Mucosa of descending colon (tissue), 3 donors: ENCODE measurements at regions not wholly inside any gene's neighbourhood (a gene's known extent, or its start where the extent isn't known, plus 50 kb on each side); places are given as distances from the start of the nearest gene placed in this dataset.
"Not testable (repeated sequence)": the region's sequence is repeated elsewhere in the genome, so short reads cannot be mapped to it uniquely, and the experiment has no call there.

Experiments
- ATAC-seq: fragments of 200-7000 bp; cut with Tn5 transposase; one replicate; pipeline ENCODE4 v1.9.1; 2020; ENCODE audit warnings: mild to moderate bottlenecking, moderate library complexity
- DNase-seq, 3 donors: peaks; one replicate each; pipeline ENCODE4 v3.0.0-alpha.2; 2020
- H3K36me3 ChIP-seq: fragments of 200-600 bp; one replicate; pipeline ENCODE4 v1.8.0; 2021; ENCODE audit warnings: low read depth, mild to moderate bottlenecking
- H3K4me1 ChIP-seq: fragments of 200-600 bp; one replicate; pipeline ENCODE4 v1.8.0; 2021; ENCODE audit warnings: low read depth, mild to moderate bottlenecking
- H3K4me3 ChIP-seq: fragments of 200-600 bp; one replicate; pipeline ENCODE4 v1.8.0; 2021; ENCODE audit warnings: mild to moderate bottlenecking
- H3K9me3 ChIP-seq: fragments of 200-600 bp; one replicate; pipeline ENCODE4 v1.8.0; 2021; ENCODE audit warnings: mild to moderate bottlenecking
- CTCF ChIP-seq: fragments of 200-600 bp; IDR thresholded peaks from one replicate; pipeline ENCODE4 v1.8.0; 2022; ENCODE audit warnings: antibody characterized with exemption, mild to moderate bottlenecking
- intact Hi-C, 2 donors: fragments of 100-400 bp; cut with DNase I in 1 of 2; cut with micrococcal nuclease in 1 of 2; formaldehyde crosslinking; loops; one replicate each; pipeline versions ENCODE4 v1.11.0 to v1.11.1; 2022; cut with DNase I, micrococcal nuclease
- donor health status: DM: no; HTN: no; CAD: no; lungs with moderate emphysema.
- donor health status: DM: no; HTN: no; CAD: no.
- donor health status: DM: no; HTN: yes; CAD: no.

GRCh38 chr19:27966390-27966816 lies 1246.5 kb downstream of the UQCRFS1 start:
- H3K36me3 ChIP-seq: no peaks in the 10 kb centered on the region
- intact Hi-C loops: no loop called here
- DNase-seq (no peak), ATAC-seq (no peak)
- peak; percentile 35 for TF ChIP-seq CTCF
- no peaks in the 10 kb centered on the region for H3K4me1 ChIP-seq
- H3K4me3 ChIP-seq: no peak overlapping the region
- no peaks in the 10 kb centered on the region for H3K9me3 ChIP-seq

GRCh38 chr19:27964185-27964584 lies 1248.8 kb downstream of the UQCRFS1 start:
- H3K36me3 ChIP-seq: no peaks in the 10 kb centered on the region
- ATAC-seq: no peak
- intact Hi-C loops: no loop called here

GRCh38 chr19:27962264-27962663 lies 1250.7 kb downstream of the UQCRFS1 start:
- no peak for TF ChIP-seq CTCF
- ATAC-seq: no peak
- Histone ChIP-seq H3K4me3 (no peak overlapping the region), H3K4me1 (no peaks in the 10 kb centered on the region), H3K36me3 (no peaks in the 10 kb centered on the region), H3K9me3 (no peaks in the 10 kb centered on the region)
- DNase-seq: no peak
- intact Hi-C loops: no loop called here

More at GRCh38 chr19:27964185-27964584, 1248.8 kb downstream of the UQCRFS1 start:
- Histone ChIP-seq H3K4me1 (no peaks in the 10 kb centered on the region), H3K9me3 (no peaks in the 10 kb centered on the region), H3K4me3 (no peak overlapping the region)
- DNase-seq: no peak
- TF ChIP-seq CTCF: no peak

GRCh38 chr19:27955485-27956480 lies 1257.2 kb downstream of the UQCRFS1 start:
- ATAC-seq: no peak
- Histone ChIP-seq H3K36me3 (no peaks in the 10 kb centered on the region), H3K9me3 (no peaks in the 10 kb centered on the region), H3K4me1 (no peaks in the 10 kb centered on the region), H3K4me3 (no peak overlapping the region)
- no peak for DNase-seq
- intact Hi-C loops: no loop called here
- no peak for TF ChIP-seq CTCF

- DNase-seq, intact Hi-C loops, H3K36me3 ChIP-seq, H3K4me3 ChIP-seq, H3K4me1 ChIP-seq, ATAC-seq: not testable (repeated sequence)
- H3K9me3 ChIP-seq: peaks cover 20% of the 10 kb centered on the region
These were observed 1270.3 kb downstream of the UQCRFS1 start for GRCh38 chr19:27942607-27943006.

GRCh38 chr19:27936139-27936538 lies 1276.8 kb downstream of the UQCRFS1 start:
- no peaks in the 10 kb centered on the region for H3K36me3 ChIP-seq
- no peak for DNase-seq
- intact Hi-C loops: no loop called here
- TF ChIP-seq CTCF: no peak
- ATAC-seq: no peak
- H3K4me3 ChIP-seq: no peak overlapping the region
- no peaks in the 10 kb centered on the region for H3K9me3 ChIP-seq
- H3K4me1 ChIP-seq: no peaks in the 10 kb centered on the region
